ENCODE measurements at regions not wholly inside any gene's neighbourhood (a gene's known extent, or its start where the extent isn't known, plus 50 kb on each side); places are given as distances from the start of the nearest gene placed in this dataset.

- TF ChIP-seq EZH2 (IDR thresholded peaks at IDR 0.05; ENCODE audit: insufficient read depth, poor library complexity, severe bottlenecking) (no peak), EZH2phosphoT487 (IDR thresholded peaks at IDR 0.05; ENCODE audit: insufficient read depth, low read depth) (no peak)
Observed at GRCh38 chr13:30024125-30024865, 173.9 kb upstream of the UBL3 start.
